GM19324 (cell line): ENCODE measurements at regions not wholly inside any gene's neighbourhood (a gene's known extent, or its start where the extent isn't known, plus 50 kb on each side); places are given as distances from the start of the nearest gene placed in this dataset.

ENCODE experiments used
- ATAC-seq: cut with Tn5 transposase; IDR thresholded peaks from one replicate; pipeline ENCODE4 v1.9.1; 2021; ENCODE audit warnings: mild to moderate bottlenecking, moderate library complexity; ENCODE audit not compliant: unreplicated experiment, low FRiP score

DNA sequence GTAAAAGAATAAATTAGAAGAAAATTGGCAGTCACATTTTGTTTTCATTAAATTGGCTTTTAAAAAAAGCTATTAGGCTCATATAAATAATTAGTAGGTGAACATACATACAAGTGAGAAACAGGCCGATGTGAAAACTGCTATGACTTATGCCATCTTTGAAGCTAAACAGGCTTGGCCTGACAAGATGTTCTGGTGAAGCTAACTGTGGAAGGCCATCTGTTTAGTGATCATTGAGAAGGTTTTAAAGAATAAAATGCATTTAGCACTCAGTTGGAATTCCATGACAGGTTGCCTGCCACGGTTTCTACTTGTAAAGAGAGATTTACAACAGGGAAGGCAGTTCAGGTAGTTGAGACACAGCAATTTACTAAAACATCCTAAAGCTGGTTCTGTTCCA, 264.0 kb upstream of the AGTR1 start:
- no peak for ATAC-seq

DNA sequence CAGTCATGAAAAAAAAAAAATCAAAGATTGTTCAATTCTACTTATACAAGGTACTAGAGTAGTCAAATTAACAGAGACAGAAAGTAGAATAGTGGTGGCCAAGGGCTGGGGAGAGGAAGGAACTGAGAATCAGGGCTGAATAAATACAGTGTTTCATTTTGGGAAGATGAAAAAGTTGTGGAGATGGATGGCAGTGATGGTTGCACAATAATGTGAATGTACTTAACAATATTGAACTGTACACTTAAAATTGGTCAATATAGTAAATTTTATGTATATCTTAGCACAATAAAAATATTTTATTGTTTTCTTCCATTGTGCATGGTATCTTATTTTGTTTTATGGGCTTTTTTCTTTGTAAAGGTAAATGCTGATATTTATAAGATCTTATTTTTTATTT, 262.2 kb upstream of the AGTR1 start:
- ATAC-seq: no peak

DNA sequence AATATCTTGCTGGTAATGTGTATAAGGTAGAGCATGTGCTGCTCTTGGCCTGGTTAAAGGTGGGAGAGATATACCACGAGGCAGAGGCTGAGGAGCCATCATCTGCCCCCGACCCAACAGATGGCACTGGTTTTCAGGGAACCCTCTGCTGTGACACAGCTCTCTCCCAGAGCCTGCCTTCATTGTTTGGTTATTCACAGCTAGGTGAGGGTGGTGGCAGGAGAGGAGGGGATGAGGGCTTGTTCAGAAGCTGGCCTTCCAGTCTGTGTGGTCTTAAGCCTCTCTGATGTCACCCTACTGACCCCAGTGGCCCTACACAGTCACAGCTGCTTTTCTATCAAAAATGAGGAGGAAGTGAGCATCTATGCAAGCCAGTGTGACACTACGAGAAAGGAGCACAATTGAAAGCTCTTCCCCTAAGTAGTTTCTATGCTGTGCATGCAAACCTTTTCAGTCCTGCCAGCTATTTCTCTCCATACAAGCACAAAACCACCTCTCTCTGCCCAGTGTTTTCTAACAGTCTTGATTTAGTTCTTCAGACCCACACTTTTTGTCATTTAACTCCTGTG, 258.4 kb upstream of the AGTR1 start:
- peak; percentile 72 for ATAC-seq

DNA sequence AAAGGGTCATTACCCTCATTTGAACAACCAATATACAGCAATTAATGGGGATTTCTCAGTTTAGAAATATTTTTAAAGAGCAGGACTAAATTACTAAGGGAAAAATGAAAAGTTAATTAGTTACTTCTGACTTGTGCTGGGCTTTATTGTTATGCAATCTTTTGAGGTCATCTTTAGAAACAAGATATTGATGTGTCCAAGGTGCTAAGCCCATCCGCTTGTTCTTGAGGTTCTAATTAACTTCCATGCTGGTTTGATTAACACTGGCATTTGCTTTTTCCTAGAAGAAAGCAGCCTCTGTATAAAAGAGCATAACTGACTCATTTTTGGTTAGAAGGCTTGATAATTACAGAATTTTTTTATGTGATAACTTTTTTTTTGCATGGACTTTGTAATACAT, 256.5 kb upstream of the AGTR1 start:
- no peak for ATAC-seq

DNA sequence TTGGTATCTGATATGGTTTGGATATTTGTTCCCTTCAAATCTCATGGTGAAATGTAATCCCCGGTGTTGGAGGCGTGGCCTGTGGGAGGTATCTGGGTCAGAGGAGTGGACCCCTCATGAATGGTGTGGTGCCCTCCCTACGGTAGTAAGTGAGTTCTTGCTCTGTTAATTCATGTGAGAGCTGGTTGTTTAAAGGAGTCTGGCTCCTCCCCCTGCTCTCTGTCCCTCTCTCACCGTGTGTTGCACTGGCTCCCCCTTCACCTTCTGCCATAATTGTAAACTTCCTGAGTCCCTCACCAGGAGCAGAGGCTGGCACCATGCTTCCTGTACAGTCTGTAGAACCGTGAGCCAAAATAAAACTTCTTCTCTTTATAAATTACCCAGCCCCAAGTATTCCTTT, 246.9 kb upstream of the AGTR1 start:
- no peak for ATAC-seq

DNA sequence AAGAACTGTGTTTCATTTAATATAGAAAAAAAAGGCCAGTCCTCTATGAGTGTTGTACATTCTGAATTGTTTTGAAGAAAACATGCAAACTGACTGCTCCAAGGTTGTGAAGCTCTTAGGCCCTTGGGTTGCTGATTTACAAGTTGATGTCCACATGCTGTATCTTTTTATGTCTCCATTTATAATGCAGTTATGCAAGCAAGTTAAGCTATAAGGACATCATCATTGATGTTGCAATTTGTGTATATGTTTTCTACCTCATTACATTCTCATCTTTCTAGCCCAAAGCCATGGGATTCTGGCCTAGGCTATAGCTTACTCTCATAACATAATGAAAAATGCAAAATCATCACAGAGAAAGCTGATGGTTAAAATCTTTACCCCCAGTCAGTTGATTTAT, 245.7 kb upstream of the AGTR1 start:
- no peak for ATAC-seq

DNA sequence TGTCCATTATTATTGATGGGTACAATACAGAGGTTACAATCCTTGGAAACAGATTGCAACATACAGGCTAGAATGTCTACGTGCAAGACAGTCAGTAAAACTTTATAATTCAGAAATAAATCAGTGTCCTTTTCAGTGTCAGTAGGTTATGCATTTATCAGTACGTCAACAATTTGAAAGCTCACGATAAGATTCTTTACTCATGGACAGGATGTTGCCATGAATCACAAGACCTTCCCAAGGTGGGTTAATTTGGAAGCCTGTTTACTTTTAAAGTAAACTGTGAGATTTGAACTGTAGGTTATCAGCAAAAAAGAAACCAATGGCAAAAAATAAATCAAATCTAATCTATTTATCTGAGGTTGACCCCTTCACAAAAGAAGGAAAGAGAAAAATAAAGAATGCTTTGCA, 243.9 kb upstream of the AGTR1 start:
- ATAC-seq: no peak

DNA sequence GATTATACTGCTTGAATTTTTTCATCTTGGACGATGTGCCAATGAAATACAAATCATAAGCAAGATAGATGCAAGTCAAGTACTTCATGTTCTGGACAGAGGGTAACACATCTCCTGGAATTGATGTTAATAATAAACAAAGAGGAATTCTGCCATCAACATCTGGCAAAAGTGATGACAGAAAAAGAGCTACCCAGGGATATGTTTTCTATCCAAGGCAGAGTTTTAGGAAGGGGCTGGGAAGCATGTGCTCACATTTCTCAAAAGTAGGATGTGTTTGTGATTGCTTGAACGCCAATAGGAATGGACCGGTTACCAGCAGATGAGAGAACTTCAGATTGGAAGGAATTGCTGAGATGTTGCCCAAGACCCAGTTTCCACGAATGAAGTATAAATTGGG, 242.6 kb upstream of the AGTR1 start:
- ATAC-seq: no peak

DNA sequence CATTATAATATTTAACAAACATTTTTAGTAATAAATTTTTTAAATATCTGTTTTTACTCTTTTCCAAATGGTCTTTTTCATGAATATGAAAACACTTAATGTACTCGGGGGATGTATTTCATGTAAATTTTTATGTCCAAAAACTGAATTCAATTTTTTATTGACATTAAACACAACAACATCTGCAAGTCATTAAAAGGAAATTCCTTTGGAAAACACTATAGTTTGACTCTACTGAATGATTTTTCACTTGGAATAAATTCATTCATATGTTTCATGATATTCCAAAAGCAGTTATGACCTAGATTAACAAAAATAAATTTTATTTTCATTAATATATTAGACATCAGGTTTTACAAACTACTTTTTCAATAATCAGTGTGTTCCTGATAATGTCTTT, 239.8 kb upstream of the AGTR1 start:
- no peak for ATAC-seq

DNA sequence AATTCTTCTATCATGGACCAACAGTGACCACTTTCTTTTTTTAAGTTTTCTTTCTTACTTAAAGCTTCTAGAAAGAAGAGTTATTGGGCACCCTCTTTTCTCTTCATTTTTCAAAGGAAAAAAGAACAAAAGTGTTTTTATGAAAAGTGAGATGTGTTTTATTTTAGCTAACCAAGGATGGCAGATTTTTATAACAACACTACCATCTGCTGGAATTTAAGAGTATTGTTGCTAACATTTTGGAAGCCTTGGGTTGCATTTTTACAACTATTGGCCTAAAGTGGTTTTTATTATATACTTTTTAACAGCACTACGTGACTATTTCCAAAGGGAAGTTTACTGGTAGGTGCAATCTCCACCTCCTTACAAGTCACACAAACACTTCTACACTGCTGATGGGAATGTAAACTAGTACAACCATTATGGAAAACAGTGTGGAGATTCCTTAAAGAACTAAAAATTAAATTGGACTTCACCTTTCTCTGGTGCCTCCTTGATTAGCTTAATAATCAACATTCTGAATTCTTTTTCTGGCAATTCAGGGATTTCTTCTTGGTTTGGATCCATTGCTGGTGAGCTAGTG, 237.7 kb upstream of the AGTR1 start:
- no peak for ATAC-seq

DNA sequence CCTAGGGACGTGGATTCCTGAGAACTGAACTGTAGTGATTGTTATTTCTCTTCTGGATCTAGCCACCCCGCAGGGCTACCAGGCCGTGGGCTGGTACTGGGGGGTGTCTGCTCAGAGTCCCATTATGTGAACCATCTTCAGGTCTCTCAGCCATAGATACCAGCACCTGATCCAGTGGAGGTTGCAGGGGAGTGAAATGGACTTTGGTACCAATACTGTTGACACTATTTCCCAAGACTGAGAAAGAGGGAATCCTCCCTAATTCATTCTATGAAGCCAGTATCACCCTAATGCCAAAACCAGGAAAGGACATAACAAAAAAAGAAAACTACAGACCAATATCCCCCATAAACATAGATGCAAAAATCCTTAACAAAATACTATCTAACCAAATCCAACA, 237.0 kb upstream of the AGTR1 start:
- no peak for ATAC-seq

DNA sequence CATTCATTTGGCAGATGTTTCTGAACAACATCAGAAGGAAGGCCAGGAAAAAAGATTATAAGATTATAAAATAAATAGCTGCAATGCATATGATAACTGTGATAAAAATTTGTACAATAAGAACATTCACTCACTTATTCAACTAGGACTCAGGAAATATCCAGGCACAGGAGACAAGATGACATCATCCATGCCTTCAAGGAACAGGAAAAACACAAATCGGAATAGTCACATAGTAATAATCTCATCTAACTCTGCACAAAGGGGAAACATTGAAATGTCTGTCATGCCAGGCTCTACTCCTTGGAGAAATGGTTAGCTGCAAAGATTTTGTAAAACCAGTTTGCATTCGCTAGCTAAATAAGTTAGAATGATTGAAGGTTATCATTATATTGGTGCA, 233.5 kb upstream of the AGTR1 start:
- no peak for ATAC-seq

DNA sequence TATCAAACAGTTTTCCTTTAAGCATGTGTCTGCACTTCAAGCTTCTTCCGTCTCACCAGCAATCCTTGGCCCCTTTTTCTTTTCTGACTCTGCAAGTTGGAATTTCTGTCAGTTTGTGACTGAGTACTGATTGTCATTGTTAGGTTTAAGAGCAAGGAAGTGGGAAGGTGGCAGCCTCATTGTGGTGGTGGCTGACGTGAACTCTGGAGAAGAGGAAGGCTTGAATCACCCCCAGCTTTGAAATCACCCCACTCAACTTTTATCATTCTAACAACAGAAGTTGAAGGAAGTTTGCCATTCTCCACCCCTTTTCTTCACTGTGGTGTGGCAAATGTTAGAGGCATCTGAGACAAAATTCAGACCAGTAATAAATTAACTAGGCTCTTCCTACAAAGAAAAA, 231.6 kb upstream of the AGTR1 start:
- ATAC-seq: no peak

DNA sequence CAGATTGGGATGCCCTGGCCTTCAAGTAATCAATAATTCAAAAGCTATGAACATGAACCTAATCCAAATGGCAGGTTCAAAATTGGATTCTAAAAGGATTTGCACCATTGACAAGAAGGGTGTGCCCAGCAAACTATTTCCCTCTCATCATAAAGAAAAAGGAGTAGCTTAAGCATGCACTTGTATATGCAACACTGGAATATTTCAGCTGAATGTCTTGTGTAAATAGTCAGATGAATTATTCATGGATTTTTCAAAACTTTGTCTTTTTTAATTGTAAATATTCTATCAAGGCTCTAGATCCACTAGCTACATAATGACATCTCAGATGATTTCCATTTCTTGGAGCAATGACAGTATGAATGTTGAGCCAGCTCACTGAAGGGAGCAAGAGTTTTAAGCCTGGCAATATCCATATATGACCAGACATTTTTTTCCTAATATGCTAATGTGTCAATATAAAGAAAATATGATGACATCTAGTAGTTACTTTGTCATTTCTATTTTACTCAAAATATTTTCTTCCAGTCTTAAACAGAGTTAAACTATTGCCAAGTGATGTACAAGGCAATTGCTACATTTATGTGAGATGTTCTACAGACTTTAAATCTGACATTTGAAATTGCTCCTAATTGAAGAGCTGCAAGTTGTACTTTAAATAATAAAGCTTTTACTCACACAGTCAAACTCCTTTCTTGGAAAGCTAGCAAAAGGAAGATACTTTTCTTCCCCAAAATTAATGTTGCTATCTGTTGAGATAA, 230.5 kb upstream of the AGTR1 start:
- no peak for ATAC-seq

DNA sequence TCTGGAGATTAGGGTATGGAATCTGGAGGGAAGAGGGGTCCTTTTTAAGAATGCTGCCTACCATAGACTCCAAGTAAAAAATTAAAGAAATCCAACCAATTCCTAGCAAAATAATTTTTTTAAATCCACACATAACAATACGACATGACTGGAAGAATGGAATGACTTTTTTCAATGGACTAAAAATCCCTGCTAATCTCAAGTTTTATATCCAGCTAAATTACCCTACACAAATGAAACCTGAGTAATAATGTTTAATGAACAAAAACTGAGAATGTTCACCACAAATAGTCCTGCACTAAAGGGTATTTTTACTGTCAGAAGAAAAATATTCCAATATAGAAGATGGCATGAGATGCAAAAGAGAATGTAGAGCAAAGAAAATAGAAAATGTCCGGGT, 220.3 kb upstream of the AGTR1 start:
- no peak for ATAC-seq

DNA sequence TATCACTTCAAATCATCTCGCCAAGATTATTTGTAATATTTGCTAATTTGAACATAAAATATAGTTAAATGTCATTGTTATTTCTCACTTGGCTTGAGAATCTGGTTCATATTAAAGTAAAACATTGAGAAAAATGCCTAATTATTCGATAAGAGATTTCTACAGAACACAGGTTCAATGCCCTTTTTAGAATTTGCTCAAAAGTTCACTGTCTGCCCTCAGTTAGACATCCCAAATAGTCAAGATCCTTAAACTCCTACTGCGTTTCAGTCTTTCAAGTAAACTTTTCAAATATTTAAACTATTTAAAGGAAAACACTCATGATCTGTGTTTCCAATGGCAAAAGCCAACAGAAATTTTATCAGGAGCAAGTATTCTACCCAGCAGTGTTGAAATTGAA, 204.1 kb upstream of the AGTR1 start:
- ATAC-seq: no peak

DNA sequence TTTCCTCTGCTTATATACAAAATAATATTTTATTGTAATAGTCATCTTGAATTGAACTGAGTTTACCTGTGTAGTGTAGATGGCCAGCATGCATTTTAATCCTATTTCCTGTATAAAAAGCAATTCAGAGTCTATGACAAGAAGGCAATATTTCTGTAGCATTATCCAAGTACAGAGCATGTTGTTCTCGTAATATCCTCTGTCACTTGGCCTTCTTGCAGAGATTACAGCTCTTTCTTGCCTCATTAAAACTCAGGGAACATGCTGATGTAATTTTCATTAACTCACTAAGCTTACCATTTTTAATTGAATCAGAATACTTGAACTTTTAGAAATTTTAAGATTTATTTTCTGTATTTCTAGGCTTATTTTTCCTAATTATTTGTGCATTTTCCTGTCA, 203.3 kb upstream of the AGTR1 start:
- ATAC-seq: no peak

DNA sequence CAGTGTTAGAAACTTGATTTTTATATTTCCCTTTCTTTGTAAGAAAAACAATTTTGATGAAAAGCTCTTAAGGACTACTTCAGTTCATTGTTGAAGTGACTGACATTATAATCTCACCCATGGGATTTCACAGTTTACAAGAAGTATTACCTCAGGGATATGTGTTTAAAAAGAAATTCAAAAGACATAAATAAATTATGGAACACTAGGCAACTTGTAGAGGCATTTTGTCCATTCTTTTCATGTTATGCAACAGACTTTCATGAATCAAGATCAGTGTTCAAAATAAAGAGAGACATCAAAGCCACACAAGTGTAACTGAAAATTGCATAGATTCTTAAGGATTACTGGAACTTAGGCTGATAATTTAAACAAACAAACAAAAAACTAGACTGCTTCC, 196.8 kb upstream of the AGTR1 start:
- no peak for ATAC-seq

DNA sequence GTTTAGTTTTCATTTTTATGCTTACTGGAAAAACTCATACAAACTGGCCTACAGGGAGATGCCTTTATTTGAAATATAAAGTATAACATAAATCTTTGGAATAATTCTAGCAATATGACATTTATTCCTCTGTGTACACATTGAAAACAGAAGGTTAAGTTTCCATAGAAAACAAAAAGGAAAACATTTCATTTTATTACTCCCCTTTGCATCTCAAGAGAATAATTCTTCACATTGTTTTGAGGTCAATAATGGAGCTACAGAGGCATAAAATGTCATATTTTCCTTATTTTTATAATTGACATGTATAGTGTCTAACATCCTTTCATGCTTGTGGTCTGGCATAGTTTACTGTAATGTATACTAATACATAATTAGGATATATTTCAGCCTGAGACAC, 187.6 kb upstream of the AGTR1 start:
- ATAC-seq: no peak

DNA sequence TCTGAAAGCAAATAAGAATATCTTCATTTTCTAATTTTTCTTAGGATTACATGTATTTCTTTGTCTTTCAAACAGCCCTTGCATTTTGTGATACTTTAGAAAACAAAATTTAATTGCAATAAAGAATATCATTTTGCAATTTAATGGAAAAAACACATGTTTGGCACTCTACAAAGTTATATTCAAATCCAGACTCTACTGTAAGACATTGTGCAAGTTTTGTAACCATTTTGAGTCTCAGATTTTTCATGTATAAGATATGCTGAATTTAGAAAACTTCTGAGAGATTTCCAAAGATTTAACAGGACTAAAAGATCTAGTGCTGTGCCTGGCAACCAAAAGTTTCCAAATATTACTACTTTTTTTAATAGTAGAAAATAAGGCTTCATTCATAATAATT, 187.1 kb upstream of the AGTR1 start:
- ATAC-seq: no peak

DNA sequence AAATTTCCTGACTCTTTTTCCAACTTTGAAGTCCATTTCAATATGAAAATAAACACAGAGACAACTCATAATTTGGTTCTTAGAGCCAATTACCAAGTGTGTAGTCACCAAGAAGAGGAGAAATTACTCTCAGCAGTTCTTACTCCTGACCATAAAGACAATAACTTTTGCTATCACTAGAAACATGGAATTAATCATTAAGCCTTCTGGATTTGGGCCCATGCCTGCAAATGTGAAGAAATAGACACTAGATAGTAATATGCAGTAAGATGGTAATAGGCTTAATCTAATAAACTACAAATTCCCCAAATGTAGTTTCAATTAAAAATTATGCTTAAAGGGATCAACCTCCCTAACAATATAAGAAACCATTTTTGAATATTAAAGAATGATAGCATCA, 185.1 kb upstream of the AGTR1 start:
- no peak for ATAC-seq

DNA sequence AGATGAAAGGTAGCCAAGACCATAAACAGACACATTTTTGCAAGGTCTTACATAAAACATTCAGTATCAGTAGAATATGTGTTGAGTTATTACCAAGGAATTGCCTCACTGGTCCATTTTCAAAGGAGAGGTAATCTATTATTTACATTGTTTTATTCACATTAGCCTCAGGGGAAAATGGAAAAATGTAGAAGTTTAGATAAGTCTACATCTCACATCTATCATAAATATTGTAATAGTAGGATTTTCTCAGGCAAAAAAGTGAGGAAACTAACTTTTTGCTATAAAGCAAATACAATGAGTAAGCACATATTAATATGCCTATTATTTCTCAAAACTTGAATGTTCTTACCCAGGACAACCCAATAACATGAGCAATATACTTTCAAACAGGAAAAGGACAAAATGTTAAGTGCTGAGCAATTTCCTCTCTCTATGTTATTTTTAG, 184.6 kb upstream of the AGTR1 start:
- no peak for ATAC-seq
